HEK293T (cell line): ENCODE measurements at regions not wholly inside any gene's neighbourhood (a gene's known extent, or its start where the extent isn't known, plus 50 kb on each side); places are given as distances from the start of the nearest gene placed in this dataset.

Experiments
- CTCF ChIA-PET: fragments of 350-600 bp; formaldehyde crosslinking; extraction: SDS; loops from one replicate; lab custom pipeline; 2021; ENCODE audit warnings: antibody characterized with exemption, inconsistent platforms; lab: Yijun Ruan, JAX
- POLR2A ChIA-PET: fragments of 350-600 bp; formaldehyde crosslinking; extraction: SDS; loops from one replicate; lab custom pipeline; 2020; ENCODE audit warnings: antibody characterized with exemption, inconsistent platforms; lab: Yijun Ruan, JAX
- DNase-seq: peaks from one replicate; pipeline ENCODE4 v3.0.0; 2012; ENCODE audit warnings: mixed read lengths; ENCODE audit errors: extremely low spot score
- ARNT ChIP-seq: fragments of 450-650 bp; IDR thresholded peaks from 2 replicates; pipeline ENCODE4 v1.6.1; 2017; ENCODE audit warnings: mild to moderate bottlenecking
- BHLHE40 ChIP-seq: fragments of 450-650 bp; IDR thresholded peaks from 2 replicates; pipeline ENCODE4 v1.6.1; 2016; ENCODE audit warnings: mild to moderate bottlenecking, moderate library complexity, borderline replicate concordance
- CTBP1 ChIP-seq: fragments of 450-650 bp; IDR thresholded peaks from 2 replicates; pipeline ENCODE4 v1.6.1; 2016; ENCODE audit warnings: borderline replicate concordance
- ELF4 ChIP-seq: fragments of 450-650 bp; IDR thresholded peaks from 2 replicates; pipeline ENCODE4 v1.6.1; 2017; ENCODE audit warnings: antibody characterized with exemption
- FOXA1 ChIP-seq: fragments of 450-650 bp; IDR thresholded peaks from 2 replicates; pipeline ENCODE4 v1.6.1; 2016; ENCODE audit warnings: mild to moderate bottlenecking
- FOXK2 ChIP-seq: fragments of 450-650 bp; IDR thresholded peaks from 2 replicates; pipeline ENCODE4 v1.6.1; 2016; ENCODE audit warnings: mild to moderate bottlenecking
- FOXM1 ChIP-seq: fragments of 450-650 bp; IDR thresholded peaks from 2 replicates; pipeline ENCODE4 v1.6.1; 2017; ENCODE audit warnings: mild to moderate bottlenecking, borderline replicate concordance
- HDGF ChIP-seq: fragments of 450-650 bp; IDR thresholded peaks from 2 replicates; pipeline ENCODE4 v1.6.1; 2017; ENCODE audit warnings: antibody characterized with exemption, borderline replicate concordance
- L3MBTL2 ChIP-seq: fragments of 450-650 bp; conservative IDR thresholded peaks from 2 replicates; pipeline ENCODE4 v1.6.1; 2016; ENCODE audit warnings: mild to moderate bottlenecking
- LEF1 ChIP-seq: fragments of 450-650 bp; IDR thresholded peaks from 2 replicates; pipeline ENCODE4 v1.6.1; 2017; ENCODE audit warnings: mild to moderate bottlenecking, borderline replicate concordance
- NFRKB ChIP-seq: fragments of 450-650 bp; IDR thresholded peaks from 2 replicates; pipeline ENCODE4 v1.6.1; 2016; ENCODE audit warnings: mild to moderate bottlenecking, moderate library complexity
- PKNOX1 ChIP-seq: fragments of 450-650 bp; IDR thresholded peaks from 2 replicates; pipeline ENCODE4 v1.6.1; 2016
- SP1 ChIP-seq: fragments of 450-650 bp; IDR thresholded peaks from 2 replicates; pipeline ENCODE4 v1.6.1; 2017
- SUZ12 ChIP-seq: fragments of 450-650 bp; IDR thresholded peaks from 2 replicates; pipeline ENCODE4 v1.6.1; 2016; ENCODE audit warnings: mild to moderate bottlenecking
- TARDBP ChIP-seq: fragments of 450-650 bp; IDR thresholded peaks from 2 replicates; pipeline ENCODE4 v1.6.1; 2016
- ZNF384 ChIP-seq: fragments of 450-650 bp; IDR thresholded peaks from 2 replicates; pipeline ENCODE4 v1.6.1; 2016

- POLR2A ChIA-PET: no interaction called here
These were observed 242.1 kb downstream of the ZEB2 start for GRCh38 chr2:144277622-144278354.

GRCh38 chr2:144275340-144275739, 244.6 kb downstream of the ZEB2 start:
- CTCF ChIA-PET: no interaction called here

More at GRCh38 chr2:144277622-144278354, 242.1 kb downstream of the ZEB2 start:
- CTCF ChIA-PET: interaction anchor here (0.6 kb wide), 1 partner anchor 10 kb away, joined by 3 read pairs; no protein-coding TSS in a partner anchor
- DNase-seq: no peak
- TF ChIP-seq HDGF (no peak), FOXK2 (no peak), FOXM1 (no peak), NFRKB (no peak), SP1 (no peak), L3MBTL2 (no peak), ZNF384 (no peak), ELF4 (no peak), PKNOX1 (no peak), TARDBP (no peak), SUZ12 (no peak)

GRCh38 chr2:144274131-144274530, 245.8 kb downstream of the ZEB2 start:
- CTCF ChIA-PET: no interaction called here
- TF ChIP-seq HDGF (no peak), FOXM1 (no peak), ELF4 (no peak), FOXA1 (no peak), CTBP1 (no peak), PKNOX1 (no peak), LEF1 (no peak), ZNF384 (no peak), NFRKB (no peak)
- POLR2A ChIA-PET: no interaction called here
- DNase-seq: no peak

More at GRCh38 chr2:144275340-144275739, 244.6 kb downstream of the ZEB2 start:
- TF ChIP-seq NFRKB: no peak
- POLR2A ChIA-PET: no interaction called here
- DNase-seq: no peak

- TF ChIP-seq SP1 (no peak), BHLHE40 (no peak), CTBP1 (no peak), ARNT (no peak), ELF4 (no peak), HDGF (no peak), ZNF384 (no peak), FOXM1 (no peak)
- DNase-seq: no peak
- CTCF ChIA-PET: no interaction called here
- POLR2A ChIA-PET: no interaction called here
These were observed 249.0 kb downstream of the ZEB2 start for GRCh38 chr2:144270951-144271350.

GRCh38 chr2:144268036-144268678, 251.8 kb downstream of the ZEB2 start:
- POLR2A ChIA-PET: no interaction called here
- DNase-seq: no peak
- CTCF ChIA-PET: no interaction called here

GRCh38 chr2:144267239-144267638, 252.7 kb downstream of the ZEB2 start:
- CTCF ChIA-PET: no interaction called here
- no peak for DNase-seq
- POLR2A ChIA-PET: no interaction called here
- TF ChIP-seq FOXK2 (no peak), ELF4 (no peak), ZNF384 (no peak), HDGF (no peak), PKNOX1 (no peak), BHLHE40 (no peak), SUZ12 (no peak), SP1 (no peak), NFRKB (no peak), TARDBP (no peak), L3MBTL2 (no peak), FOXA1 (no peak), FOXM1 (no peak), CTBP1 (no peak), ARNT (no peak), LEF1 (no peak)

More at GRCh38 chr2:144268036-144268678, 251.8 kb downstream of the ZEB2 start:
- no peak for TF ChIP-seq NFRKB
- no peak for TF ChIP-seq ARNT
- no peak for TF ChIP-seq SUZ12
- TF ChIP-seq SP1: no peak
- TF ChIP-seq FOXK2: no peak
- no peak for TF ChIP-seq FOXA1
- no peak for TF ChIP-seq TARDBP
- no peak for TF ChIP-seq ELF4
- TF ChIP-seq L3MBTL2: no peak
- TF ChIP-seq LEF1: no peak
- TF ChIP-seq BHLHE40: no peak
- no peak for TF ChIP-seq CTBP1
- TF ChIP-seq PKNOX1: no peak
- no peak for TF ChIP-seq ZNF384
- no peak for TF ChIP-seq HDGF
